Endothelial cell of umbilical vein (primary cell): ENCODE measurements at regions not wholly inside any gene's neighbourhood (a gene's known extent, or its start where the extent isn't known, plus 50 kb on each side); places are given as distances from the start of the nearest gene placed in this dataset.

Experiments used
- BruUV-seq: library from RNA; stranded (reverse); fragments of 400-500 nt; replicated peaks from 2 replicates; lab custom pipeline; 2021; lab: Mats Ljungman, UMichigan
- CTCF ChIA-PET: fragments of 300-600, 350-600 bp; sonication (Branson Sonifier 250); formaldehyde crosslinking; loops from one replicate; lab custom pipeline; 2021; ENCODE audit warnings: antibody characterized with exemption, inconsistent platforms; lab: Charles Lee
- POLR2A ChIA-PET: fragments of 300-600, 350-600 bp; sonication (Branson Sonifier 250); formaldehyde crosslinking; loops from one replicate; lab custom pipeline; 2021; ENCODE audit warnings: antibody characterized with exemption, inconsistent platforms; lab: Charles Lee
- DNase-seq: peaks from one replicate; pipeline ENCODE4 v3.0.0-alpha.2; 2011; ENCODE audit warnings: low read depth, low spot score
- FAIRE-seq: peaks from 2 replicates; lab custom pipeline; 2011; peaks lifted over from hg19 to GRCh38; lab: Jason Lieb, UNC
- H2AFZ ChIP-seq: 2 replicates; pipeline ENCODE4 v1.6.0; 2012; ENCODE audit warnings: low read depth, low read length, control low read depth, inconsistent platforms
- H3K27ac ChIP-seq: 2 replicates; pipeline ENCODE4 v1.5.1; 2011; ENCODE audit warnings: low read depth, mild to moderate bottlenecking, control low read depth, low read length, moderate library complexity; ENCODE audit not compliant: insufficient read depth
- H3K27me3 ChIP-seq, 2 experiments: 2 replicates each; pipeline versions ENCODE4 v1.6.0 to v1.6.1; 2011; ENCODE audit warnings: low read length in 2 of 2, mixed read lengths in 1 of 2; ENCODE audit not compliant: control insufficient read depth in 2 of 2, insufficient read depth in 2 of 2
- H3K36me3 ChIP-seq, 2 experiments: 2 replicates in 1 of 2; 3 replicates in 1 of 2; pipeline ENCODE4 v1.5.1; 2011; ENCODE audit warnings: low read length in 2 of 2, mild to moderate bottlenecking in 1 of 2, moderate library complexity in 1 of 2; ENCODE audit not compliant: control insufficient read depth in 2 of 2, insufficient read depth in 2 of 2; ENCODE audit errors: extremely low read depth in 1 of 2
- H3K4me1 ChIP-seq: 3 replicates; pipeline ENCODE4 v1.5.1; 2011; ENCODE audit warnings: mild to moderate bottlenecking, low read length; ENCODE audit not compliant: control insufficient read depth, insufficient read depth; ENCODE audit errors: extremely low read depth
- H3K4me2 ChIP-seq: 2 replicates; pipeline ENCODE4 v1.6.1; 2011; ENCODE audit warnings: low read length, control low read depth, mixed read lengths; ENCODE audit not compliant: insufficient read depth
- H3K4me3 ChIP-seq, 3 experiments: fragments of 200-600 bp in 1 of 3; sonication (generic), shearing (Covaris generic) in 1 of 3; replicated peaks in 1 of 3; 2 replicates each; pipeline ENCODE4 v1.5.1; 2011 to 2016; ENCODE audit warnings: control low read depth in 3 of 3, low read length in 3 of 3, mild to moderate bottlenecking in 2 of 3, inconsistent platforms in 1 of 3, low read depth in 1 of 3, moderate library complexity in 1 of 3; ENCODE audit not compliant: insufficient read depth in 1 of 3
- H3K79me2 ChIP-seq: 2 replicates; pipeline ENCODE4 v1.6.0; 2012; ENCODE audit warnings: low read length, inconsistent platforms; ENCODE audit not compliant: control insufficient read depth, insufficient read depth
- H3K9ac ChIP-seq: replicated peaks from 2 replicates; pipeline ENCODE3; 2011; ENCODE audit warnings: low read length, control low read depth; ENCODE audit not compliant: insufficient read depth; ENCODE audit errors: extremely low read depth
- H3K9me1 ChIP-seq: replicated peaks from 3 replicates; pipeline ENCODE4 v1.6.0; 2011; ENCODE audit warnings: mild to moderate bottlenecking, low read length; ENCODE audit not compliant: control insufficient read depth, insufficient read depth; ENCODE audit errors: extremely low read depth
- H3K9me3 ChIP-seq: replicated peaks from 2 replicates; pipeline ENCODE4 v1.5.1; 2012; ENCODE audit warnings: low read length, inconsistent platforms; ENCODE audit not compliant: control insufficient read depth, insufficient read depth
- H4K20me1 ChIP-seq: replicated peaks from 2 replicates; pipeline ENCODE3; 2011; ENCODE audit warnings: mild to moderate bottlenecking, low read length; ENCODE audit not compliant: control insufficient read depth, insufficient read depth; ENCODE audit errors: extremely low read depth
- EZH2 ChIP-seq: IDR thresholded peaks from 2 replicates; pipeline ENCODE4 v1.6.1; 2012; ENCODE audit warnings: borderline replicate concordance, low read depth, mild to moderate bottlenecking, moderate library complexity, low read length, inconsistent platforms; ENCODE audit not compliant: severe bottlenecking
- FOS ChIP-seq: IDR thresholded peaks from 2 replicates; pipeline ENCODE4 v1.6.1; 2011; ENCODE audit warnings: mild to moderate bottlenecking, low read length, moderate library complexity, borderline replicate concordance; ENCODE audit not compliant: insufficient read depth
- GATA2 ChIP-seq: IDR thresholded peaks from 2 replicates; pipeline ENCODE4 v1.7.0; 2011; ENCODE audit warnings: low read depth, mild to moderate bottlenecking, moderate library complexity, mixed read lengths, low read length; ENCODE audit not compliant: insufficient read length, insufficient read depth
- JUN ChIP-seq: IDR thresholded peaks from 2 replicates; pipeline ENCODE4 v1.6.1; 2011; ENCODE audit warnings: borderline replicate concordance, low read depth; ENCODE audit not compliant: insufficient read length, insufficient read depth
- MYC ChIP-seq: IDR thresholded peaks from one replicate; pipeline ENCODE4 v1.6.1; 2011; ENCODE audit warnings: mild to moderate bottlenecking, low read depth, low read length
- POLR2A ChIP-seq: IDR thresholded peaks from 2 replicates; pipeline ENCODE4 v1.6.1; 2012; ENCODE audit warnings: low read depth, mild to moderate bottlenecking, control low read depth, low read length
- POLR2AphosphoS5 ChIP-seq: IDR thresholded peaks from 2 replicates; pipeline ENCODE4 v1.6.1; 2012; ENCODE audit warnings: low read depth, mild to moderate bottlenecking, control low read depth, low read length, moderate library complexity; ENCODE audit not compliant: insufficient read depth
- dilution Hi-C: fragments of 300-500 bp; cut with MboI; formaldehyde crosslinking; loops from one replicate; pipeline ENCODE4 v1.15.0; 2019; ENCODE audit warnings: low sequenced_read_pairs; ENCODE audit not compliant: extremely low pct_ligation_motif_present
- intact Hi-C: fragments of 100-400 bp; cut with micrococcal nuclease; formaldehyde crosslinking; loops from one replicate; pipeline ENCODE4 v1.10.0; 2022
- TF ChIP-seq, protein P1 (sequence below): IDR thresholded peaks from 2 replicates; pipeline ENCODE4 v1.6.1; 2011; ENCODE audit not compliant: insufficient read depth, insufficient read length
- TF ChIP-seq, protein P2 (sequence below), 2 donors: IDR thresholded peaks; 1 replicate in 1 of 2; 2 replicates in 1 of 2; pipeline ENCODE4 v1.5.1; 2011; ENCODE audit warnings: low read length in 2 of 2, mild to moderate bottlenecking in 2 of 2, moderate library complexity in 2 of 2, control low read depth in 1 of 2, inconsistent platforms in 1 of 2, low read depth in 1 of 2; ENCODE audit not compliant: insufficient read depth in 1 of 2; ENCODE audit errors: extremely low read depth in 1 of 2

DNA sequence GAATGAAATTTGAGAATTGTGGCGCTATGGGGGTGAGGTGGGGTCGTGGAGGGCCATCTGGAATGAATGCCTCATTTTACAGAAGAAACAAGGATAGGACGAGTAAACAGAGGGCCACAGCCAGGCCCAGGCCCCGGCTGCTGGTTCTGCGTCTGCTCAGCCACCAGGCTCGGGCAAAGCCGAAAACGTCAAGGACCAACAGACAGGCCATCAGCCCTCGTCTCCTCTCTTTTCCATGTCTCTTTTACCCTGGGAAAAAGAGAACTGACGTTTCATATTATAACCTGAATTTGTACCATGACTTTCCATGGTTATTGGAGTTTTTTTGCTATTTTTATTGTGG lies 212.4 kb upstream of the ARID1B start:
- Histone ChIP-seq H3K4me1 (no peaks in the 10 kb centered on the region), H4K20me1 (no peaks in the 10 kb centered on the region), H3K79me2 (no peaks in the 10 kb centered on the region), H3K27ac (no peak overlapping the region), H3K9me1 (no peaks in the 10 kb centered on the region), H3K9me3 (no peaks in the 10 kb centered on the region), H3K36me3 (no peaks in the 10 kb centered on the region), H2AFZ (no peak overlapping the region), H3K9ac (no peak overlapping the region), H3K27me3 (peaks cover 0 to 4% of the 10 kb centered on the region in 2 experiments), H3K4me2 (no peak overlapping the region), H3K4me3 (no peak overlapping the region)
- no TSS peak for BruUV-seq
- ChIA-PET CTCF (interaction anchor here (0.6 to 2.4 kb wide), 15 partner anchors 11 to 1237 kb away, joined by 3 to 11 read pairs (median 4); partner anchors contain the start of gene ARID1B), POLR2A (no interaction called here)
- dilution Hi-C loops (no loop called here), intact Hi-C loops (loop anchor here (1.0 to 10.0 kb wide), 12 partner anchors 122 to 1237 kb away; partner anchors contain the start of gene ARID1B)
- FAIRE-seq (no peak), DNase-seq (no peak)
- TF ChIP-seq POLR2AphosphoS5 (no peak), POLR2A (no peak), FOS (no peak), GATA2 (no peak), MYC (no peak), JUN (no peak), EZH2 (no peak)
- TF ChIP-seq, protein P1, sequence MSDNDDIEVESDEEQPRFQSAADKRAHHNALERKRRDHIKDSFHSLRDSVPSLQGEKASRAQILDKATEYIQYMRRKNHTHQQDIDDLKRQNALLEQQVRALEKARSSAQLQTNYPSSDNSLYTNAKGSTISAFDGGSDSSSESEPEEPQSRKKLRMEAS: no peak
- TF ChIP-seq, protein P2, sequence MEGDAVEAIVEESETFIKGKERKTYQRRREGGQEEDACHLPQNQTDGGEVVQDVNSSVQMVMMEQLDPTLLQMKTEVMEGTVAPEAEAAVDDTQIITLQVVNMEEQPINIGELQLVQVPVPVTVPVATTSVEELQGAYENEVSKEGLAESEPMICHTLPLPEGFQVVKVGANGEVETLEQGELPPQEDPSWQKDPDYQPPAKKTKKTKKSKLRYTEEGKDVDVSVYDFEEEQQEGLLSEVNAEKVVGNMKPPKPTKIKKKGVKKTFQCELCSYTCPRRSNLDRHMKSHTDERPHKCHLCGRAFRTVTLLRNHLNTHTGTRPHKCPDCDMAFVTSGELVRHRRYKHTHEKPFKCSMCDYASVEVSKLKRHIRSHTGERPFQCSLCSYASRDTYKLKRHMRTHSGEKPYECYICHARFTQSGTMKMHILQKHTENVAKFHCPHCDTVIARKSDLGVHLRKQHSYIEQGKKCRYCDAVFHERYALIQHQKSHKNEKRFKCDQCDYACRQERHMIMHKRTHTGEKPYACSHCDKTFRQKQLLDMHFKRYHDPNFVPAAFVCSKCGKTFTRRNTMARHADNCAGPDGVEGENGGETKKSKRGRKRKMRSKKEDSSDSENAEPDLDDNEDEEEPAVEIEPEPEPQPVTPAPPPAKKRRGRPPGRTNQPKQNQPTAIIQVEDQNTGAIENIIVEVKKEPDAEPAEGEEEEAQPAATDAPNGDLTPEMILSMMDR (IDR thresholded peaks at IDR 0.05; ENCODE audit: extremely low read depth in 1 of 2, insufficient read depth in 1 of 2, low read depth in 1 of 2, low read length in 2 of 2): no peak
